Suprapubic skin (tissue), 4 donors: ENCODE measurements at regions not wholly inside any gene's neighbourhood (a gene's known extent, or its start where the extent isn't known, plus 50 kb on each side); places are given as distances from the start of the nearest gene placed in this dataset.

Experiments used
- EP300 ChIP-seq: sonication (generic); formaldehyde crosslinking; IDR thresholded peaks from one replicate; pipeline ENCODE4 v1.6.1; 2017; ENCODE audit warnings: antibody characterized with exemption
- POLR2A ChIP-seq, 2 donors: fragments of 450-650 bp; IDR thresholded peaks; one replicate each; pipeline ENCODE4 v1.6.1; 2017; ENCODE audit warnings: antibody characterized with exemption in 2 of 2, mild to moderate bottlenecking in 2 of 2, moderate library complexity in 2 of 2
- POLR2AphosphoS5 ChIP-seq, 3 donors: sonication (generic); formaldehyde crosslinking; IDR thresholded peaks; one replicate each; pipeline ENCODE4 v1.6.1; 2017; ENCODE audit warnings: antibody characterized with exemption in 3 of 3
- TF ChIP-seq, protein P1 (sequence below), 2 donors: fragments of 200-600 bp in 1 of 2; fragments of 450-650 bp in 1 of 2; sonication (generic) in 1 of 2; IDR thresholded peaks; one replicate each; pipeline ENCODE4 v1.5.1; 2016 to 2019; ENCODE audit warnings: antibody characterized with exemption in 2 of 2, mild to moderate bottlenecking in 1 of 2, moderate library complexity in 1 of 2

DNA sequence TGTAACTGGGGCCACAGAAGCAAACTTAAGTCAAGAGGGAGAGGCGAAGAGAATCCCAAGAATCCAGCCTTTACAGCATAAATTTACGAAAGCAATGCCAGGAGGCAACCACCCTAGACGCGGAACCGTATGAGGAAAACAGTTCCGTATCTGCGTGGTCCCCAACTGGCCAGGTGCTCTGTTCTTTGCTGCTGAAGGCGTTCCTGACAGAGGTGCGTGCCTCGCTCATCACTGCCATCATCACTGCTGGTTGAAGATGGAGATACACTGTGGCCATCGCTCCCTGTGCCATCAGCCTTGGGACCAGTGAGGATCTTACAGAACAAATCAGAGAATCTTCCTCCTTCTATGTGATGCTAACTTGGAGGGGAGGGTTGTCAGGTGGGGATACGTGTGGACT, 270.5 kb upstream of the B3GAT1 start:
- TF ChIP-seq, protein P1, sequence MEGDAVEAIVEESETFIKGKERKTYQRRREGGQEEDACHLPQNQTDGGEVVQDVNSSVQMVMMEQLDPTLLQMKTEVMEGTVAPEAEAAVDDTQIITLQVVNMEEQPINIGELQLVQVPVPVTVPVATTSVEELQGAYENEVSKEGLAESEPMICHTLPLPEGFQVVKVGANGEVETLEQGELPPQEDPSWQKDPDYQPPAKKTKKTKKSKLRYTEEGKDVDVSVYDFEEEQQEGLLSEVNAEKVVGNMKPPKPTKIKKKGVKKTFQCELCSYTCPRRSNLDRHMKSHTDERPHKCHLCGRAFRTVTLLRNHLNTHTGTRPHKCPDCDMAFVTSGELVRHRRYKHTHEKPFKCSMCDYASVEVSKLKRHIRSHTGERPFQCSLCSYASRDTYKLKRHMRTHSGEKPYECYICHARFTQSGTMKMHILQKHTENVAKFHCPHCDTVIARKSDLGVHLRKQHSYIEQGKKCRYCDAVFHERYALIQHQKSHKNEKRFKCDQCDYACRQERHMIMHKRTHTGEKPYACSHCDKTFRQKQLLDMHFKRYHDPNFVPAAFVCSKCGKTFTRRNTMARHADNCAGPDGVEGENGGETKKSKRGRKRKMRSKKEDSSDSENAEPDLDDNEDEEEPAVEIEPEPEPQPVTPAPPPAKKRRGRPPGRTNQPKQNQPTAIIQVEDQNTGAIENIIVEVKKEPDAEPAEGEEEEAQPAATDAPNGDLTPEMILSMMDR (IDR thresholded peaks at IDR 0.05): no peak
- TF ChIP-seq EP300 (no peak), POLR2AphosphoS5 (IDR thresholded peaks at IDR 0.05) (no peak), POLR2A (IDR thresholded peaks at IDR 0.05) (no peak)
